HG02610 (cell line): ENCODE measurements at regions not wholly inside any gene's neighbourhood (a gene's known extent, or its start where the extent isn't known, plus 50 kb on each side); places are given as distances from the start of the nearest gene placed in this dataset.

Source experiments
- ATAC-seq: cut with Tn5 transposase; IDR thresholded peaks from one replicate; pipeline ENCODE4 v1.9.1; 2021; ENCODE audit warnings: mild to moderate bottlenecking, moderate library complexity; ENCODE audit not compliant: unreplicated experiment

GRCh38 chr17:45677770-45678169, 106.3 kb upstream of the CRHR1 start:
- ATAC-seq = no peak

GRCh38 chr17:45679426-45679825, 104.7 kb upstream of the CRHR1 start:
- ATAC-seq = no peak

DNA sequence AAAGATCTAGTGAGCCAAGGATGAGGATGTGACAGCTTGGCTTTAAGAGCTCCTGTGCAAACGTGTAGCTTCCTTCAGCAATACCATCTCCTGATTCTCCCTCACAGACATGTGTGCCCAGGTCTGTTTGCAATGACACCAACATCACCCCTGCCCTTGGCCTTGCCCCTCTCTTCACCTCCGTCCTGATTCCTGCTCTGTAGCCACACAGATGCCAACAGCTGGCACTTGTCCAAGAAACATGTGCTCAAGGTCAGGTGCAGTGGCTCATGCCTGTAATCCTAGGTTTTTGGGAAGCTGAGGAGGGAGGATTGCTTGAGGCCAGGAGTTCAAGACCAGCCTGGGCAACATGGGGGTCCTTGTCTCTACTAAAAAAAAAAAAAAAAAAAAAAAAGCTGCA, 103.8 kb upstream of the CRHR1 start:
- no peak for ATAC-seq

DNA sequence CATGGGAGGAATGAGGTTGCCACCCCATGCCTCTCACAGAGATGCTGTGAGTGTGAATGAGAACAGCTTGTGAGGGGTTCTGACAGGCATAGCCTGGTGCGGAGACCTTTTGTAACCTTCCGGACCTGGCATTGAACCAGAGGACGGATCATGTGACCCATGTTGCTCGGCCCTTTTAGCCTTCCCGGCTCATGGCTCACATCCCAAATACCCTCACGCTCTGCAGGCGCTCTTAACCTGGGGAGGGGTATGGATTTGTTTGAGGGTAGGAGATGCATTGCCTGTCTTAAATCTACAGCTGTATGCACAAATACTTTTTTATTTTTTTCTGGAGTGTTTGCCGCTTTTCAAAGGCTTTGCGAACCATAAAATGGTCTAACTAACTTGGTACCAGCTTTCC, 102.4 kb upstream of the CRHR1 start:
- no peak for ATAC-seq

- ATAC-seq = no peak
Observed at GRCh38 chr17:45686250-45686649, 97.9 kb upstream of the CRHR1 start.

- ATAC-seq = no peak
Observed at GRCh38 chr17:45687594-45687993, 96.5 kb upstream of the CRHR1 start.

DNA sequence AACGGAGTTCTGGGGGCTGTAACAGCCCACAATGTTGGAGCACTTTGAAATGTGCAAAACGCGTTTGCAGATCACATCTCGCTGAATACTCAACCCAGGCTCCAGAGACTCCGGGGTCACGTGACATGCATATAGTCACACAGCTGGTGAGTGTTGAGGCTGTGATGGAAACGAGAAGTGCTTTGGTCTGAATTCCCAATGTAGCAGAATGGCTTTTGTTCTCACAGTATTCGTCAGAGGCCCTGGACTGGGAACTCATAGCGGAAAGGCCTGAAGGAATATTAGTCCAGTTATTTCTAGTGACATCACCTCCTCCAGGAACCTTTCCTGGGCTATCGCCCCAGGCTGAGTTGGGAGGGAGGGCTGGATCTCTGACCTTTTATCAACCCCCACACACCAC, 95.8 kb upstream of the CRHR1 start:
- ATAC-seq = no peak

- no peak for ATAC-seq
Observed at GRCh38 chr17:45688820-45689219, 95.3 kb upstream of the CRHR1 start.

GRCh38 chr17:45689451-45689850, 94.7 kb upstream of the CRHR1 start:
- no peak for ATAC-seq

DNA sequence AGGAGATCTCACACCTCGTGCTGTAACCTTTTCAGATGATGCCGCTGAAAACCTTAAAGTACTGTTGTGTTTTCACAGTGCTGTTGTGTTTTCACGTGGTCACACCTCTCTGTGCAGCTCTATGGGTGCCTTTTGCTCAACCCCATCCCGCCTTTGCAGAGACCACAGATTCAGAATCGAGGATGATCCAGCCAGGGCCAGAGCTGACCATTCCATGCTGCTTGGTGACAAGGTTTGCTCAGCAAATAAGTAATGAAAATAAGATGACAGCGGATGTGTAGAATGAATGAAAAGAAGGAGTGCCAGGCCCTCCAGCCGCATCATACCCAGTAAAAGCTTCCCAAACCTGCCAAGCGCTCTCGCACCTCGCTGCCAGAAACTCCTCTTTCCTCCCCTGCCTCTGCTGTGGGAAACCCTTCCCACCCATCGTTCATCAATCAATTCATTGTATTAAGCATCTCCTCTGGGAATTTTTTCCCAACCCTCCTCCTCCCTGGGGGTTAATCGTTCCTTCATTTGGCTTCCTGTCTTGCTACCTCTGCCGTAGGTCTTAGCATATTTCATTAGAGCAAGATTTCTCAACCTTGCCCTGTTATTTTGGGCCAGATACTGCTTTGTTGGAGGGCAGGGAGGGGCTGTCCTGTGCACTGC, 93.4 kb upstream of the CRHR1 start:
- no peak for ATAC-seq

DNA sequence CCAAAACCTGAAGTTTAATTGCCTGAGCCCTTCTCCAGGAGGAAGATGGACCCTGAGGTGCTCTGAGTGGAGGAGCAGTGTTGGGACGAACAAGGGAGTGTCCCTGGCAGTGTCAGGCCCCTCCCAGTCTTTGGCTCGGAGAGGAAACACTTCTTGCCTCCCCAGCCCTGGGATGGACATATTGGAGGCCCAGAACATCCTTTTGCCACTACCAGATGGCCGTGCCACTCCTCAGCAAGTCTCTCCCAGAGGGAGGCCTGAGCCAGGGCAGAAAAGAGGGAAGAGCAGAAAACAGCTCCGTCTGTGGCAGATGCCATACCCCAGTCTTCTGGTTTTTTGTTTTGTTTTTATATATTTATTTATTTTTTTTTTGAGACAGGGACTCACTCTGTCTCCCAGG, 91.5 kb upstream of the CRHR1 start:
- ATAC-seq = no peak

- no peak for ATAC-seq
Observed at GRCh38 chr17:45693792-45694191, 90.3 kb upstream of the CRHR1 start.

GRCh38 chr17:45696442-45696841, 87.7 kb upstream of the CRHR1 start:
- no peak for ATAC-seq

- no peak for ATAC-seq
Observed at GRCh38 chr17:45697076-45697475, 87.0 kb upstream of the CRHR1 start.

DNA sequence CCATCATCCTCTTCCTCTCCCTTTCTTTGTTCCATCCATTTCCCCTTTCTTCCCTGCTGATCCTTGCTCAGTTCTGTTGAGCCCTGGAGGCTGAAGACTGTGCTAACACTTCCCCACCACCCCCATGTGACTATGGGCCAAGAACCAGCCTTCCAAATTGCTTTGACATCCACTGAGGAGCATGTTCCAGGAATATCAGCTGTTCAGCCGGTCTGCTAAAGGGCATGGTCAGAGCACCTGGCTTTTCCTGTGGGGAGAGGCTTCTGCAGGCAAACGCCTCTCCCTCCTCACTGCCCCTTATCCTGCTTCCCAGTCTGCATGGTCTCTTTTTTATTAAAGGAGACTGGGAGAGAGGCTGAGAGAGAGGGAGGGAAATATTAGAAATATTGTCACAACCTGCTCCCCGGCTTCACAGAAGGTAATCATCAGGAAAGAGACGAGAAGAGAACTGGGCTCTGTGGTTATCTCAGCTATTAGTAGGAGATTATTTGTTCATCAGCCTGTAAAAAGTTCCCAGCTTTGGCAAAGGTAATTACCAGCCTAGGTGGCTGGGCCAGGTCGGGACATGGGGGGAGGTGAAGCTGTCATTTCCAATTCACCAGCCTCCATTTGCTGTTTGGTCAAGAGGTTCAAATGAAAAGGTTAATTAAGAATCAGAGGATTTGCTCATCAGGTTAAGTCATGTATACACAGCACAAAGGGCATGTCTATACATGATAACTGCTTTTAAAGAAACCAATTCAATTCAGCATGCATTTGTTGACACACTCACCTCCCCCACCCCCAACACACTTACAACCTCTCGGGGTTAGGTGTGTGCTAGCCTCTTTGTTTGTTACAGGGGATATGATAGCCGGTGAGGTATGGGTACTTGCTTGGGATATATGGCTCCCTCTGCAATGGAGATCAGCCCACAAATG, 83.7 kb upstream of the CRHR1 start:
- ATAC-seq = no peak

- ATAC-seq = no peak
Observed at GRCh38 chr17:45702666-45703266, 81.4 kb upstream of the CRHR1 start.

DNA sequence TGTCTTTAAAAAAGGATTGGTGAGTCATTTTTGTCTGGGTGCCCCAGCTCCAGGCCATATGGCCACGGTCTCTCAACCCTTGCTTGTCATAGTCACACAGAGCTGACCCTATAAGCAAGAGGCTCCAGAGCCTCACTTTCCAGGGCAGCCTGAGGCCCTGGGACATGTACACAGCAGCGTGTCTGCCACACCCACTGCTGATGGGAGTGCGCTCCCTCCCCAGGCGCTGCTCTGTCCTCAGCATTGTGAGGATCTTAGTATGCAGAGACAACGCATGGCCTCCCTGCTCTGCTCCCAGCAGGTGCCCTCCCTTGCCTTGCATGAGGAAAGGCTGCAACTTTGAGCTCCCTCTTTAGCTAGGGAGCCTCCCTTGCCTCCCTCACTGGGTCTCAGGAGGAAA, 80.8 kb upstream of the CRHR1 start:
- ATAC-seq = no peak

- ATAC-seq = no peak
Observed at GRCh38 chr17:45703806-45704205, 80.3 kb upstream of the CRHR1 start.

DNA sequence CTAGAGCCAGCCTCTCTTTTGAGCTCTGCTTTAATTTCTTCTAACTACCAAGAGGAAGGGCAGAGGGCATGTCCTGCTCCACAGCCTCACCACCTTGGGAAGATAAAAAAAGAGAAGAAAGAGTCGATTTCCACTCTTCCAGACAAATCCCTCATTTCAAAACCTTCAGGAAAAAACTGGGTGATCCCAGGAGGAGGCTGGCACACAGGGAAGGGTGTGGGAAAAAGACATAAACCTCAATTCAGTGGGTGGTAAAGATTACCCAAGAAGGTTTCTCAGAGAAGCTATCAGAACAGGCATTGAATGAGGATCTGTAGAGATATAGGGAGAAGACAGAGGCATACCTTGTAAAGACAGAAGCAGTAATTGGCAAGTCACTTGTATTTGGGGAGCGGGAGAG, 79.9 kb upstream of the CRHR1 start:
- ATAC-seq = no peak

GRCh38 chr17:45705123-45706009, 78.8 kb upstream of the CRHR1 start:
- ATAC-seq = no peak

DNA sequence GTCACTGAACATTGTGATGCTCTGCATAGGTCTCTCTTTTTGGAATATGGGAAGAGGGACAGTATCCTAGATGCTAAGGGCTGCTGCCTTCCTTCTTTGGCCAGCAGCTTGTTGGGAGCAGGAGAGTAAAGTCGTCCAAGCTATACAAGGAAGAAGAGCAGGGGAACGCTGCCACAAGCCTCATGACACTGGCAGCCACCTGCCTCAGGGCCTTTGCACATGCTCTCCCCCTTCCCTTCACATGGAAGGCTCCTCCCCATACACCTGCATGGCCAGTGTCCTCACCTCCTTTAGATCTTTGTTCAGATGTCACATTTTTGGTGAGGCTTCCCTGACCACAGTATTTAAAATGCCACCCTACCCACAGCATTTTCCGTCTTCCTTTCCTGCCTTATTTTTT, 78.1 kb upstream of the CRHR1 start:
- no peak for ATAC-seq
